Muscle of leg (tissue), 3 donors: ENCODE measurements at regions not wholly inside any gene's neighbourhood (a gene's known extent, or its start where the extent isn't known, plus 50 kb on each side); places are given as distances from the start of the nearest gene placed in this dataset.

Experiments used
- DNase-seq: peaks from one replicate; pipeline ENCODE4 v3.0.0; 2013
- H3K27ac ChIP-seq: one replicate; pipeline ENCODE4 v1.5.1; 2013; ENCODE audit warnings: mild to moderate bottlenecking, low read length, control low read depth
- H3K27me3 ChIP-seq: one replicate; pipeline ENCODE4 v1.6.1; 2013; ENCODE audit warnings: low read length; ENCODE audit not compliant: control insufficient read depth, insufficient read depth
- H3K36me3 ChIP-seq: one replicate; pipeline ENCODE4 v1.6.1; 2013; ENCODE audit warnings: low read length; ENCODE audit not compliant: control insufficient read depth, insufficient read depth
- H3K4me1 ChIP-seq: one replicate; pipeline ENCODE4 v1.6.1; 2013; ENCODE audit warnings: low read length; ENCODE audit not compliant: control insufficient read depth, insufficient read depth
- H3K4me3 ChIP-seq: one replicate; pipeline ENCODE4 v1.5.1; 2013; ENCODE audit warnings: low read length, control low read depth
- H3K9me3 ChIP-seq: replicated peaks from 2 replicates; pipeline ENCODE4 v1.6.1; 2013; ENCODE audit warnings: low read depth, low read length; ENCODE audit not compliant: control insufficient read depth
- WGBS: methylation state at CpG from one replicate; pipeline ENCODE4 v1.1.5; 2013; ENCODE audit warnings: missing lambda C conversion rate; ENCODE audit not compliant: insufficient coverage; 5-methylcytosine and 5-hydroxymethylcytosine counted together

GRCh38 chr2:128997166-128997866 lies 678.6 kb upstream of the HS6ST1 start:
- no peaks in the 10 kb centered on the region for H3K9me3 ChIP-seq
- no peak overlapping the region for H3K27ac ChIP-seq
- no peak overlapping the region for H3K4me3 ChIP-seq
- H3K27me3 ChIP-seq, result no peaks in the 10 kb centered on the region
- DNase-seq, result no peak
- WGBS, result 92% methylated on average over 2 of the region's 5 CpGs
- H3K36me3 ChIP-seq, result no peaks in the 10 kb centered on the region
- no peaks in the 10 kb centered on the region for H3K4me1 ChIP-seq

- Histone ChIP-seq H3K9me3 (no peaks in the 10 kb centered on the region), H3K4me3 (no peak overlapping the region), H3K27me3 (no peaks in the 10 kb centered on the region), H3K27ac (no peak overlapping the region), H3K36me3 (no peaks in the 10 kb centered on the region), H3K4me1 (no peaks in the 10 kb centered on the region)
- DNase-seq, result no peak
- WGBS, result no CpG with 5 or more reads among the region's 5 CpGs
Observed at GRCh38 chr2:129001926-129002325, 683.3 kb upstream of the HS6ST1 start.

- Histone ChIP-seq H3K4me1 (no peaks in the 10 kb centered on the region), H3K4me3 (no peak overlapping the region), H3K36me3 (no peaks in the 10 kb centered on the region), H3K27me3 (no peaks in the 10 kb centered on the region), H3K9me3 (no peaks in the 10 kb centered on the region), H3K27ac (no peak overlapping the region)
- no peak for DNase-seq
- WGBS, result no CpG with 5 or more reads among the region's 3 CpGs
Observed at GRCh38 chr2:129002751-129003150, 684.1 kb upstream of the HS6ST1 start.

- Histone ChIP-seq H3K27ac (no peak overlapping the region), H3K27me3 (no peaks in the 10 kb centered on the region), H3K4me1 (no peaks in the 10 kb centered on the region), H3K36me3 (no peaks in the 10 kb centered on the region), H3K4me3 (no peak overlapping the region), H3K9me3 (no peaks in the 10 kb centered on the region)
- DNase-seq, result no peak
- 73% methylated on average over 2 of the region's 5 CpGs for WGBS
Observed at GRCh38 chr2:129004485-129004884, 685.8 kb upstream of the HS6ST1 start.

GRCh38 chr2:129004940-129005490 lies 686.3 kb upstream of the HS6ST1 start:
- H3K36me3 ChIP-seq, result no peaks in the 10 kb centered on the region
- no peaks in the 10 kb centered on the region for H3K27me3 ChIP-seq
- no peak overlapping the region for H3K27ac ChIP-seq
- no peaks in the 10 kb centered on the region for H3K9me3 ChIP-seq
- no peaks in the 10 kb centered on the region for H3K4me1 ChIP-seq
- DNase-seq, result no peak
- no peak overlapping the region for H3K4me3 ChIP-seq
- 65% methylated on average over 4 of the region's 4 CpGs for WGBS

GRCh38 chr2:129006135-129006886 lies 687.6 kb upstream of the HS6ST1 start:
- Histone ChIP-seq H3K27me3 (no peaks in the 10 kb centered on the region), H3K36me3 (no peaks in the 10 kb centered on the region), H3K4me3 (no peak overlapping the region), H3K27ac (no peak overlapping the region), H3K4me1 (no peaks in the 10 kb centered on the region), H3K9me3 (no peaks in the 10 kb centered on the region)
- 65% methylated on average over 6 of the region's 19 CpGs for WGBS
- peak; percentile 6 for DNase-seq

GRCh38 chr2:129006901-129007300 lies 688.2 kb upstream of the HS6ST1 start:
- Histone ChIP-seq H3K27ac (no peak overlapping the region), H3K36me3 (no peaks in the 10 kb centered on the region), H3K27me3 (no peaks in the 10 kb centered on the region), H3K4me1 (no peaks in the 10 kb centered on the region), H3K4me3 (no peak overlapping the region), H3K9me3 (no peaks in the 10 kb centered on the region)
- DNase-seq, result no peak
- 88% methylated on average over 4 of the region's 6 CpGs for WGBS

- 82% methylated on average over 5 of the region's 5 CpGs for WGBS
- DNase-seq, result no peak
- no peaks in the 10 kb centered on the region for H3K36me3 ChIP-seq
Observed at GRCh38 chr2:129008055-129008880, 689.6 kb upstream of the HS6ST1 start.

GRCh38 chr2:129008881-129009554 lies 690.4 kb upstream of the HS6ST1 start:
- Histone ChIP-seq H3K36me3 (no peaks in the 10 kb centered on the region), H3K27me3 (no peaks in the 10 kb centered on the region), H3K9me3 (no peaks in the 10 kb centered on the region), H3K4me1 (no peaks in the 10 kb centered on the region), H3K27ac (no peak overlapping the region), H3K4me3 (no peak overlapping the region)
- WGBS, result 87% methylated on average over 12 of the region's 12 CpGs
- DNase-seq, result no peak

More at GRCh38 chr2:129008055-129008880, 689.6 kb upstream of the HS6ST1 start:
- H3K27me3 ChIP-seq, result no peaks in the 10 kb centered on the region
- H3K27ac ChIP-seq, result no peak overlapping the region
- no peaks in the 10 kb centered on the region for H3K4me1 ChIP-seq
- no peak overlapping the region for H3K4me3 ChIP-seq
- no peaks in the 10 kb centered on the region for H3K9me3 ChIP-seq
